Erythroblast (primary cell): ENCODE measurements at regions not wholly inside any gene's neighbourhood (a gene's known extent, or its start where the extent isn't known, plus 50 kb on each side); places are given as distances from the start of the nearest gene placed in this dataset.

Experiments used
- GATA1 ChIP-seq: IDR thresholded peaks from 2 replicates; pipeline ENCODE4 v1.6.1; 2011; ENCODE audit warnings: low read depth, mild to moderate bottlenecking, control low read depth, low read length, moderate library complexity
- POLR2A ChIP-seq: IDR thresholded peaks from 2 replicates; pipeline ENCODE4 v1.6.1; 2011; ENCODE audit warnings: mild to moderate bottlenecking, low read length

GRCh38 chr11:62025487-62026105 is 58.2 kb upstream of the FTH1 start:
- TF ChIP-seq POLR2A (peak; percentile 94), GATA1 (no peak)
